HEK293 (cell line): ENCODE measurements at regions not wholly inside any gene's neighbourhood (a gene's known extent, or its start where the extent isn't known, plus 50 kb on each side); places are given as distances from the start of the nearest gene placed in this dataset.

Experiments
- CTCF ChIA-PET: fragments of 350-600 bp; formaldehyde crosslinking; extraction: SDS; loops from one replicate; lab custom pipeline; 2021; ENCODE audit warnings: antibody characterized with exemption; lab: Yijun Ruan, JAX
- POLR2A ChIA-PET: fragments of 300-600 bp; formaldehyde crosslinking; extraction: SDS; loops from one replicate; lab custom pipeline; 2020; ENCODE audit warnings: antibody characterized with exemption, inconsistent platforms; lab: Yijun Ruan, JAX
- H3K27ac ChIP-seq: fragments of 200-500 bp; sonication (Bioruptor generic); 2 replicates; pipeline ENCODE4 v1.5.1; 2014; ENCODE audit warnings: low read depth, low read length, control low read depth, inconsistent platforms; ENCODE audit errors: extremely low read depth
- H3K36me3 ChIP-seq, 2 experiments: fragments of 200-500 bp in 1 of 2; sonication (Bioruptor generic) in 1 of 2; 1 replicate in 1 of 2; 2 replicates in 1 of 2; pipeline ENCODE4 v1.5.1; 2014 to 2017; ENCODE audit warnings: inconsistent platforms in 2 of 2, low read length in 2 of 2; ENCODE audit not compliant: control insufficient read depth in 2 of 2, insufficient read depth in 1 of 2
- H3K4me1 ChIP-seq: fragments of 200-500 bp; sonication (Bioruptor generic); 2 replicates; pipeline ENCODE4 v1.5.1; 2014; ENCODE audit warnings: mild to moderate bottlenecking, low read length, inconsistent platforms; ENCODE audit not compliant: control insufficient read depth, insufficient read depth
- H3K4me3 ChIP-seq: 2 replicates; pipeline ENCODE4 v1.5.1; 2011; ENCODE audit warnings: low read depth, mild to moderate bottlenecking, control low read depth, low read length, moderate library complexity
- H3K9me3 ChIP-seq: fragments of 200-500 bp; sonication (Bioruptor generic); 2 replicates; pipeline ENCODE4 v1.5.1; 2014; ENCODE audit warnings: low read depth, low read length, inconsistent platforms; ENCODE audit not compliant: control insufficient read depth, insufficient read depth
- ATF2 ChIP-seq: fragments of 450-650 bp; formaldehyde crosslinking; IDR thresholded peaks from 2 replicates; pipeline ENCODE4 v1.5.1; 2016; ENCODE audit warnings: missing biosample characterization, missing genetic modification characterization, low read depth
- BCL11A ChIP-seq: fragments of 450-650 bp; formaldehyde crosslinking; IDR thresholded peaks from 2 replicates; pipeline ENCODE4 v1.5.1; 2016; ENCODE audit warnings: low read depth, missing biosample characterization, missing genetic modification characterization
- HOXC10 ChIP-seq: sonication (generic); formaldehyde crosslinking; IDR thresholded peaks from 2 replicates; pipeline ENCODE4 v1.8.1; 2023; ENCODE audit warnings: mild to moderate bottlenecking, missing genetic modification reagents
- HOXD13 ChIP-seq: sonication (generic); formaldehyde crosslinking; IDR thresholded peaks from 2 replicates; pipeline ENCODE4 v1.8.0; 2022; ENCODE audit warnings: missing genetic modification reagents, borderline replicate concordance
- MZF1 ChIP-seq: fragments of 450-650 bp; formaldehyde crosslinking; IDR thresholded peaks from 2 replicates; pipeline ENCODE4 v1.5.1; 2017; ENCODE audit warnings: missing biosample characterization, missing genetic modification characterization, borderline replicate concordance
- ZFP37 ChIP-seq: fragments of 450-650 bp; formaldehyde crosslinking; IDR thresholded peaks from 2 replicates; pipeline ENCODE4 v1.5.1; 2016; ENCODE audit warnings: missing biosample characterization, missing genetic modification characterization
- ZNF10 ChIP-seq: fragments of 450-650 bp; formaldehyde crosslinking; IDR thresholded peaks from 2 replicates; pipeline ENCODE4 v1.5.1; 2017; ENCODE audit warnings: missing biosample characterization, missing genetic modification characterization
- ZNF132 ChIP-seq: fragments of 450-650 bp; formaldehyde crosslinking; IDR thresholded peaks from 2 replicates; pipeline ENCODE4 v1.5.1; 2017; ENCODE audit warnings: missing biosample characterization, missing genetic modification characterization, borderline replicate concordance
- ZNF148 ChIP-seq: fragments of 450-650 bp; formaldehyde crosslinking; IDR thresholded peaks from 2 replicates; pipeline ENCODE4 v1.5.0; 2017; ENCODE audit warnings: missing biosample characterization, missing genetic modification characterization, borderline replicate concordance
- ZNF155 ChIP-seq: fragments of 450-650 bp; formaldehyde crosslinking; IDR thresholded peaks from 2 replicates; pipeline ENCODE4 v1.5.1; 2016; ENCODE audit warnings: missing biosample characterization, missing genetic modification characterization
- ZNF18 ChIP-seq: fragments of 450-650 bp; formaldehyde crosslinking; IDR thresholded peaks from 2 replicates; pipeline ENCODE4 v1.5.1; 2016; ENCODE audit warnings: missing biosample characterization, missing genetic modification characterization
- ZNF211 ChIP-seq: fragments of 450-650 bp; formaldehyde crosslinking; IDR thresholded peaks from 2 replicates; pipeline ENCODE4 v1.5.1; 2016; ENCODE audit warnings: low read depth, missing biosample characterization, missing genetic modification characterization
- ZNF23 ChIP-seq: fragments of 450-650 bp; formaldehyde crosslinking; IDR thresholded peaks from 2 replicates; pipeline ENCODE4 v1.5.1; 2016; ENCODE audit warnings: missing biosample characterization, missing genetic modification characterization, borderline replicate concordance
- ZNF341 ChIP-seq: fragments of 450-650 bp; formaldehyde crosslinking; IDR thresholded peaks from 2 replicates; pipeline ENCODE4; 2016; ENCODE audit warnings: low read depth, missing biosample characterization, missing genetic modification characterization
- ZNF350 ChIP-seq: fragments of 450-650 bp; formaldehyde crosslinking; IDR thresholded peaks from 2 replicates; pipeline ENCODE4 v1.5.0; 2017; ENCODE audit warnings: missing biosample characterization, mild to moderate bottlenecking, missing genetic modification characterization
- ZNF416 ChIP-seq: fragments of 450-650 bp; formaldehyde crosslinking; IDR thresholded peaks from 2 replicates; pipeline ENCODE4 v1.5.1; 2016; ENCODE audit warnings: missing biosample characterization, missing genetic modification characterization
- ZNF549 ChIP-seq: fragments of 450-650 bp; IDR thresholded peaks from 2 replicates; pipeline ENCODE4 v1.5.1; 2018; ENCODE audit warnings: missing biosample characterization, missing genetic modification characterization, mild to moderate bottlenecking, inconsistent platforms, moderate library complexity
- ZNF747 ChIP-seq: fragments of 450-650 bp; formaldehyde crosslinking; IDR thresholded peaks from 2 replicates; pipeline ENCODE4 v1.5.1; 2016; ENCODE audit warnings: missing biosample characterization, missing genetic modification characterization
- ZNF776 ChIP-seq: fragments of 450-650 bp; formaldehyde crosslinking; IDR thresholded peaks from 2 replicates; pipeline ENCODE4 v1.5.0; 2017; ENCODE audit warnings: missing biosample characterization, missing genetic modification characterization, borderline replicate concordance
- ZSCAN16 ChIP-seq: fragments of 450-650 bp; formaldehyde crosslinking; IDR thresholded peaks from 2 replicates; pipeline ENCODE4 v1.5.1; 2016; ENCODE audit warnings: missing biosample characterization, missing genetic modification characterization
- TF ChIP-seq, protein P1 (sequence below): fragments of 450-650 bp; formaldehyde crosslinking; IDR thresholded peaks from 2 replicates; pipeline ENCODE4 v1.5.1; 2016; ENCODE audit warnings: missing biosample characterization, missing genetic modification characterization
- TF ChIP-seq, protein P2 (sequence below): fragments of 450-650 bp; formaldehyde crosslinking; IDR thresholded peaks from 2 replicates; pipeline ENCODE4 v1.5.1; 2016; ENCODE audit warnings: missing biosample characterization, missing genetic modification characterization
- TF ChIP-seq, protein P3 (sequence below): fragments of 450-650 bp; IDR thresholded peaks from 2 replicates; pipeline ENCODE4 v1.5.1; 2018; ENCODE audit warnings: missing biosample characterization, mild to moderate bottlenecking, missing genetic modification characterization

GRCh38 chr4:162510115-162510514 is 346.3 kb upstream of the FSTL5 start:
- Histone ChIP-seq H3K4me3 (no peak overlapping the region), H3K9me3 (no peaks in the 10 kb centered on the region), H3K27ac (no peak overlapping the region), H3K4me1 (no peaks in the 10 kb centered on the region), H3K36me3 (no peaks in the 10 kb centered on the region)
- TF ChIP-seq ZNF747 (no peak), BCL11A (no peak), HOXC10 (CRISPR knock-in tag) (no peak), ZNF10 (no peak), ZNF776 (tag by site-specific recombination) (no peak)
- ChIA-PET CTCF (interaction anchor here (0.5 kb wide), 1 partner anchor 104 kb away, joined by 3 read pairs; no protein-coding TSS in a partner anchor), POLR2A (no interaction called here)

DNA sequence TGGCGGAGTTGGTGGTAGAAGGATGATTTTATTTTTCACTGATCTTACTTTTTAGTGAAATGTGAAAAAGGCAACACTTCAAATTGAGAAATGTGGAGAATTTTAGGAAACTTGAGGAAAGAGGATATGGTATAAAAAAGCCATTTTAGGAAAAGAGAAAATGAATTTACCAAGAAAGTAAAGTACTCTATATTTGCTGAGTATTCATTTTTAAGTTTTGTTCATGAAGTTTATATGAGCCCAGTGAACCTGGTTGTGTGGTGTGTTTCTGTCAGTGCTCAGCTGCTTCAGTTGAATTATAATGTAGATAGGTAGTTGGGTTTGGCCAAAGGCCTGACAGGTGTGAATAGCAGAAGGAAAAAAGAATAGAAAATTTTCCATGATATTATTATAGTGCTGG is 345.5 kb upstream of the FSTL5 start:
- CTCF ChIA-PET, result interaction anchor here (0.5 kb wide), 1 partner anchor 105 kb away, joined by 3 read pairs; no protein-coding TSS in a partner anchor
- H3K27ac ChIP-seq, result no peak overlapping the region
- H3K9me3 ChIP-seq, result no peaks in the 10 kb centered on the region
- POLR2A ChIA-PET, result no interaction called here
- no peaks in the 10 kb centered on the region for H3K36me3 ChIP-seq
- TF ChIP-seq ZNF155 (tag by site-specific recombination), result no peak
- TF ChIP-seq, protein P1, sequence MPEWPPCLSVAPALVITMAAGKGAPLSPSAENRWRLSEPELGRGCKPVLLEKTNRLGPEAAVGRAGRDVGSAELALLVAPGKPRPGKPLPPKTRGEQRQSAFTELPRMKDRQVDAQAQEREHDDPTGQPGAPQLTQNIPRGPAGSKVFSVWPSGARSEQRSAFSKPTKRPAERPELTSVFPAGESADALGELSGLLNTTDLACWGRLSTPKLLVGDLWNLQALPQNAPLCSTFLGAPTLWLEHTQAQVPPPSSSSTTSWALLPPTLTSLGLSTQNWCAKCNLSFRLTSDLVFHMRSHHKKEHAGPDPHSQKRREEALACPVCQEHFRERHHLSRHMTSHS (tag by site-specific recombination), result no peak
- TF ChIP-seq ZFP37, result no peak
- no peak for TF ChIP-seq ZNF549
- TF ChIP-seq ATF2, result no peak
- TF ChIP-seq ZNF341 (tag by site-specific recombination), result no peak
- TF ChIP-seq HOXD13 (CRISPR knock-in tag), result no peak
- no peak for TF ChIP-seq ZNF211 (tag by site-specific recombination)
- no peak for TF ChIP-seq ZNF18 (tag by site-specific recombination)
- no peak overlapping the region for H3K4me3 ChIP-seq
- H3K4me1 ChIP-seq, result no peaks in the 10 kb centered on the region

DNA sequence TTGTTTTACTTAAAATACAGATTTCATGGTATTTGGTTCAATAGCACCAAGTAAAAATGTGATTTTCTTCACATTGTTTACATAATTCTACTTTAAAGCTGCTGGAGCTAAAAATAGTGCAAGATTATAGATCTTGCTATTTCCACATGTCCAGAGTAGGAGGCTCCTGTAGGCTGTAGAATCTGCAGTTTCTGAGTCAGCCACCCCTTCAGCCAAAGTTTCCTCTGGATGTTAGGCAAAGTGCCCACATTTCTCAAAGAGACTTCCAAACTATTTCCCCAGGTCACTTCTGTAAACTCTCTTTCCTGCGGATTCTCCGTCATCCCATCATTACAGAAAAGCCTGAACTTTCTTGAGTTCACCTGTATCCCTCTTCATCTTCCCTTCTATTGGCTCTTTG is 342.5 kb upstream of the FSTL5 start:
- CTCF ChIA-PET, result no interaction called here
- no peaks in the 10 kb centered on the region for H3K4me1 ChIP-seq
- H3K4me3 ChIP-seq, result no peak overlapping the region
- POLR2A ChIA-PET, result no interaction called here
- no peaks in the 10 kb centered on the region for H3K9me3 ChIP-seq
- H3K27ac ChIP-seq, result no peak overlapping the region
- H3K36me3 ChIP-seq, result no peaks in the 10 kb centered on the region
- TF ChIP-seq ZNF148 (tag by site-specific recombination) (no peak), MZF1 (tag by site-specific recombination) (no peak), ZNF350 (no peak), ZNF132 (tag by site-specific recombination) (no peak), ZNF416 (tag by site-specific recombination) (no peak), ZSCAN16 (tag by site-specific recombination) (no peak), ZNF211 (tag by site-specific recombination) (no peak), ZNF23 (tag by site-specific recombination) (no peak)
- TF ChIP-seq, protein P2, sequence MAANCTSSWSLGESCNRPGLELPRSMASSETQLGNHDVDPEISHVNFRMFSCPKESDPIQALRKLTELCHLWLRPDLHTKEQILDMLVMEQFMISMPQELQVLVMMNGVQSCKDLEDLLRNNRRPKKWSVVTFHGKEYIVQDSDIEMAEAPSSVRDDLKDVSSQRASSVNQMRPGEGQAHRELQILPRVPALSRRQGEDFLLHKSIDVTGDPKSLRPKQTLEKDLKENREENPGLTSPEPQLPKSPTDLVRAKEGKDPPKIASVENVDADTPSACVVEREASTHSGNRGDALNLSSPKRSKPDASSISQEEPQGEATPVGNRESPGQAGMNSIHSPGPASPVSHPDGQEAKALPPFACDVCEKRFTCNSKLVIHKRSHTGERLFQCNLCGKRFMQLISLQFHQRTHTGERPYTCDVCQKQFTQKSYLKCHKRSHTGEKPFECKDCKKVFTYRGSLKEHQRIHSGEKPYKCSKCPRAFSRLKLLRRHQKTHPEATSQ (tag by site-specific recombination), result no peak
- TF ChIP-seq, protein P3, sequence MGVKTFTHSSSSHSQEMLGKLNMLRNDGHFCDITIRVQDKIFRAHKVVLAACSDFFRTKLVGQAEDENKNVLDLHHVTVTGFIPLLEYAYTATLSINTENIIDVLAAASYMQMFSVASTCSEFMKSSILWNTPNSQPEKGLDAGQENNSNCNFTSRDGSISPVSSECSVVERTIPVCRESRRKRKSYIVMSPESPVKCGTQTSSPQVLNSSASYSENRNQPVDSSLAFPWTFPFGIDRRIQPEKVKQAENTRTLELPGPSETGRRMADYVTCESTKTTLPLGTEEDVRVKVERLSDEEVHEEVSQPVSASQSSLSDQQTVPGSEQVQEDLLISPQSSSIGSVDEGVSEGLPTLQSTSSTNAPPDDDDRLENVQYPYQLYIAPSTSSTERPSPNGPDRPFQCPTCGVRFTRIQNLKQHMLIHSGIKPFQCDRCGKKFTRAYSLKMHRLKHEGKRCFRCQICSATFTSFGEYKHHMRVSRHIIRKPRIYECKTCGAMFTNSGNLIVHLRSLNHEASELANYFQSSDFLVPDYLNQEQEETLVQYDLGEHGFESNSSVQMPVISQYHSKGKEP (tag by site-specific recombination), result no peak
